DOHH2 (cell line): ENCODE measurements at regions not wholly inside any gene's neighbourhood (a gene's known extent, or its start where the extent isn't known, plus 50 kb on each side); places are given as distances from the start of the nearest gene placed in this dataset.

Experiments
- H3F3A ChIP-seq: fragments of 200-600 bp; sonication (generic), shearing (Covaris generic); 2 replicates; pipeline ENCODE4 v1.6.0; 2016; ENCODE audit warnings: antibody characterized with exemption, mild to moderate bottlenecking; ENCODE audit not compliant: control insufficient read depth, insufficient read depth
- H3K27ac ChIP-seq: fragments of 200-600 bp; sonication (generic); 2 replicates; pipeline ENCODE4 v1.5.1; 2014; ENCODE audit warnings: low read depth, mild to moderate bottlenecking, low read length, moderate library complexity
- H3K27me3 ChIP-seq: fragments of 200-600 bp; sonication (generic); 2 replicates; pipeline ENCODE4 v1.6.1; 2014; ENCODE audit warnings: mild to moderate bottlenecking, low read length, mixed read lengths; ENCODE audit not compliant: control insufficient read depth
- H3K36me3 ChIP-seq: fragments of 200-600 bp; sonication (generic); 2 replicates; pipeline ENCODE4 v1.6.1; 2014; ENCODE audit warnings: mild to moderate bottlenecking, low read length, moderate library complexity, mixed read lengths; ENCODE audit not compliant: control insufficient read depth
- H3K4me1 ChIP-seq: fragments of 200-600 bp; sonication (generic); 2 replicates; pipeline ENCODE4 v1.6.1; 2014; ENCODE audit warnings: mild to moderate bottlenecking, low read length, mixed read lengths; ENCODE audit not compliant: control insufficient read depth
- H3K4me2 ChIP-seq: fragments of 200-600 bp; sonication (generic); 2 replicates; pipeline ENCODE4 v1.6.0; 2014; ENCODE audit warnings: mild to moderate bottlenecking, low read length, moderate library complexity
- H3K4me3 ChIP-seq: fragments of 200-600 bp; sonication (generic); 2 replicates; pipeline ENCODE4 v1.5.1; 2014; ENCODE audit warnings: mild to moderate bottlenecking, low read length, mixed read lengths
- H3K79me2 ChIP-seq: fragments of 200-600 bp; sonication (generic); 2 replicates; pipeline ENCODE4 v1.6.1; 2014; ENCODE audit warnings: mild to moderate bottlenecking, low read length, mixed read lengths; ENCODE audit not compliant: control insufficient read depth
- H3K9me2 ChIP-seq: fragments of 200-600 bp; sonication (generic); replicated peaks from 2 replicates; pipeline ENCODE4 v1.6.1; 2014; ENCODE audit warnings: mild to moderate bottlenecking, low read length, mixed read lengths; ENCODE audit not compliant: control insufficient read depth
- H3K9me3 ChIP-seq: fragments of 200-600 bp; sonication (generic); 2 replicates; pipeline ENCODE4 v1.6.1; 2014; ENCODE audit warnings: antibody characterized with exemption, low read length, mixed read lengths; ENCODE audit not compliant: control insufficient read depth, insufficient read depth
- H4K20me1 ChIP-seq: fragments of 200-600 bp; sonication (generic); 2 replicates; pipeline ENCODE4 v1.6.0; 2014; ENCODE audit warnings: low read depth, mild to moderate bottlenecking, antibody characterized with exemption, low read length, moderate library complexity; ENCODE audit not compliant: control insufficient read depth, insufficient read depth
- CTCF ChIP-seq: fragments of 200-600 bp; sonication (generic); IDR thresholded peaks from one replicate; pipeline ENCODE4 v1.5.1; 2014; ENCODE audit warnings: antibody characterized with exemption, mild to moderate bottlenecking, low read depth, low read length; ENCODE audit not compliant: poor library complexity, severe bottlenecking
- EZH2phosphoT487 ChIP-seq: fragments of 200-600 bp; sonication (generic); IDR thresholded peaks from 2 replicates; pipeline ENCODE4 v1.6.1; 2017; ENCODE audit warnings: borderline replicate concordance, mild to moderate bottlenecking, antibody characterized with exemption, low read length, moderate library complexity, mixed read lengths

- no peaks in the 10 kb centered on the region for H3K27me3 ChIP-seq
- no peak overlapping the region for H3K4me3 ChIP-seq
- no peaks in the 10 kb centered on the region for H4K20me1 ChIP-seq
- H3K4me2 ChIP-seq, result no peak overlapping the region
- no peaks in the 10 kb centered on the region for H3K4me1 ChIP-seq
- no peaks in the 10 kb centered on the region for H3K9me2 ChIP-seq
- H3K27ac ChIP-seq, result no peak overlapping the region
- TF ChIP-seq EZH2phosphoT487, result no peak
- no peak for TF ChIP-seq CTCF
- no peaks in the 10 kb centered on the region for H3K9me3 ChIP-seq
- no peaks in the 10 kb centered on the region for H3K79me2 ChIP-seq
- no peaks in the 10 kb centered on the region for H3K36me3 ChIP-seq
- H3F3A ChIP-seq, result no peaks in the 10 kb centered on the region
These were observed 79.0 kb upstream of the RARB start for GRCh38 chr3:25349095-25349494.

GRCh38 chr3:25349828-25350724, 78.0 kb upstream of the RARB start:
- Histone ChIP-seq H3K4me3 (no peak overlapping the region), H3K4me2 (no peak overlapping the region), H3K4me1 (no peaks in the 10 kb centered on the region), H3K36me3 (no peaks in the 10 kb centered on the region), H3K27ac (no peak overlapping the region), H3F3A (no peaks in the 10 kb centered on the region), H3K9me3 (no peaks in the 10 kb centered on the region), H4K20me1 (no peaks in the 10 kb centered on the region), H3K27me3 (no peaks in the 10 kb centered on the region), H3K9me2 (no peaks in the 10 kb centered on the region), H3K79me2 (no peaks in the 10 kb centered on the region)
- TF ChIP-seq EZH2phosphoT487 (no peak), CTCF (no peak)

- no peaks in the 10 kb centered on the region for H3K27me3 ChIP-seq
- H3K27ac ChIP-seq, result no peak overlapping the region
- no peak overlapping the region for H3K4me2 ChIP-seq
- no peaks in the 10 kb centered on the region for H3K36me3 ChIP-seq
- no peak overlapping the region for H3K4me3 ChIP-seq
- no peaks in the 10 kb centered on the region for H3K4me1 ChIP-seq
- no peaks in the 10 kb centered on the region for H4K20me1 ChIP-seq
- H3K9me2 ChIP-seq, result no peaks in the 10 kb centered on the region
- H3K9me3 ChIP-seq, result no peaks in the 10 kb centered on the region
- H3K79me2 ChIP-seq, result no peaks in the 10 kb centered on the region
- TF ChIP-seq CTCF, result no peak
- no peak for TF ChIP-seq EZH2phosphoT487
- no peaks in the 10 kb centered on the region for H3F3A ChIP-seq
These were observed 77.3 kb upstream of the RARB start for GRCh38 chr3:25350725-25351114.
